GM21381 (cell line): ENCODE measurements at regions not wholly inside any gene's neighbourhood (a gene's known extent, or its start where the extent isn't known, plus 50 kb on each side); places are given as distances from the start of the nearest gene placed in this dataset.

Experiments used
- ATAC-seq: cut with Tn5 transposase; IDR thresholded peaks from one replicate; pipeline ENCODE4 v1.9.1; 2021; ENCODE audit warnings: mild to moderate bottlenecking, moderate library complexity; ENCODE audit not compliant: unreplicated experiment

DNA sequence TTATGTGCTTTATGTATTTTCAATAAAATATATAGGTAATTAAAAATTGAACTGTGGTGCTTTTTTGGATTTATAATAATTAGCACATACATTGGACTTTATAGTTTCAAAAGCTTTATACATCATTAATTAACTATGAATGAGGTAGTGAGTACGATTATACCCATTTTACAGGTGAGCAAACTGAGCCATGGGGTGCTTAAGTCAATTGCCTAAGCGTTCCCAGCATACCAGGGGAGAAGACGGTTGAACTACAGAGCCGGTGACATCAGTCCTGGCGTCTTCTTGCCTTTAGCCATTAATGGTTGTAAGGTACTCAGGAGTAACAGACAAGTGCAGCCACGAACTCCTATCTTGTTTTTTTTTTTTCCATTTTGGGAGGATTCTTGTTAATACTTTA is 172.8 kb downstream of the GATA3 start:
- ATAC-seq: no peak

DNA sequence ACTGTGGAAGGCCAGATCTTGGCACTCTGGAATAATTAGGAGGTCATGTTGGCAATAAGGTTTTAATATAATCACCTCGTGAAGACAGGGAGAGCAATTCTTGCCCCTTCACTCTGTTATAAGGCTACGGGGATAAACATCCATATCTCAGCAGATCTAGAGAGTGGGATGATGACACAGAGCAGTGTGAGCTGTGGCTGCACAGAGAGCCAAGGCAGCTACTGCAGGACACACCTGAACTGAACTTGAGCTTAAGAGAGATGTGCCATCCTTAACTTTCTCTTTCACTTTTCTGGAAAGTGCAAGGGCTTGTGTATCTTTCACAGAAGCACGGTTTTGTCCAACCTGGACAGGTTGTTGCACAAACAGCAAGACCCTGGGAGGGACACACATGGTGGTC is 174.7 kb downstream of the GATA3 start:
- no peak for ATAC-seq

DNA sequence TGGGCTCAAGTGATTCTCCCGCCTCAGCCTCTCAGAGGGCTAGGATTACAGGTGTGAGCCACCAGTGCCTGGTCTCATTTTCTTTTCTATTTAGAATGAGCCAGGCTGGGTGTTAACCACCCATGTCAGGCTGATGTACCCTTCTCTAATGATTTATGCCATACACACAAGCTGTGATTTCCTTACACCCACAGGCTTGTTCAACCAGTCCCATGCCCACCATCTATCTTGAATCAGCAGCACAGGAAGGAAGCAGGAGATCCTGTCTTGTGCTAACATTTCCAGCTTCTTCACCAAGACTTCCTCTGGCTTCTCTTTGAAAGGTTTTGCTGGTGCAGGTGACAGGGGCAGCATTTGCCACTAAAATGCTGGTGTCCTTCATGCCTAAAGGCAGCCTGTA is 176.4 kb downstream of the GATA3 start:
- no peak for ATAC-seq

DNA sequence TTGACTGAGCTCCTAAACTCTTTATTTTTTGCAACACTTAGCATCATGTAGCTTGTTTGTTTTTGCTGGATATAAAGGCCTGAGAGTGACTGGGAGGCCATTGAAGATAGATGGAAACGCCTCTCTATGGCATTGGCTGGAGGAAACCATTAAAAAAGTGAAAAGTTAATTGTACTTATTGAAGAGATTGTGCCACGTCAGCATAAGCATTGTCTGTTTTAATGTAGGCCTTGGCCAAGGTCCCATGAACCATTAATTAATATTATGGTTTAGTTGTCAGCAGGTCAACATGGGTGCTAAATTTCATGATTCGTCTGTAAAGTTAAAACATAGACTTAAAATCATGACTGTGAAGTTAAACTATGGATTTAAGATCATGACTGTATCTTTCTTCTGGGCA is 178.6 kb downstream of the GATA3 start:
- no peak for ATAC-seq

DNA sequence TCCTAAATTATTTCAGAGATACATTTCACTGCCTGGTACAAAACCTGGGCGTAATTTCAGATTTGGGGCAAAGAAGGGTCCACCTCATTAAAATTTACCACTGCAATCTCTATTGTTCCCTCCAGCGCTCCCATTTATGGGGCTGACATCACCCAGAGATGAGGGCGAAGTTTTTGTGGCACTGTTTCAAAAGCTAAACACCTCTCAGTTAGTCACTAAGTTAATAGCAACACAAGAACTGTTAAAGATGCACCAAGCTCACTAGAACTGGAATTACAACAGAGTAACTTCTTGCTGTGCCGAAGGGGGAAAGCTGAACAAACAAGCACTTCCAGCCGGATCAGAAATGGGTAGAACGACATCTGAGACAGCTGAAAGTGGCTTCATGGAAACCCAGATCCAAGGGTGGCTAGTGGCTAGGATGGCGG is 179.4 kb downstream of the GATA3 start:
- ATAC-seq: no peak

DNA sequence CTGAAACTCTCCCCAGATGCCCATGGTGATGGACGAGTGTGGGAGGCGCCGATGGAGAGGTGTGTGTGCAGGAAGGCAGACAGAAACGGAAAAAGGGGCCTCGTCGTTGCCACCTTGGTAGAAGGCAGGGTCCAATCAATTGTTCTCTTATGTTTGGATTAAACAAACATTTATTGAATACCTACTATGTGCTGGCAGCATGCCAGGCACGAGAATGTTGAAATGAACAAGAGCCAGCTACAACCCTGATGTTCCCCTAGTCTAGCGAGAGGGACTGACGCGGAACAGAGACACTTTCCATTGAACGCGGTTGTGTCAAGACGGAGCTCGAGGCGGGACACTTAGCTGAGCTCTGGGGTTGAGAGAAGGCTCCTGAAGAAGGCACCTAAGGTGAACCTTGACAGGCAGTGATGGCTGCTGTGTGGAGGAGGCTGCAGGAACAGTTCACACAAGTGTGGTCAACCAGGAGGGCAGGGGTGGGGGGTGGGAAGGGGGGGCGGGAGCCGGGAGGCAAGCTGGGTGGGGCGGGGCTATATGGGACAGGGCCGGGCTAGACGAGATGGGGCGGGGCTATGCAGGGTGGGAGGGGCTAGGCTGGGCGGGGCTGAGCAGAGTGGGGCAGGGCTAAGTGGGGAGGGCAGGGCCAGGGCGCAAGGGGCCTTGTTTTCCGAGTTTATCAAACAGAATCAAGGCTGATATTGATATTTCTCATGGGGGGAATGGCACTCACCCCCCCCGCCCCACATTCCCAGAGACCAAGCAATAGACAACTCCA is 181.0 kb downstream of the GATA3 start:
- ATAC-seq: no peak

DNA sequence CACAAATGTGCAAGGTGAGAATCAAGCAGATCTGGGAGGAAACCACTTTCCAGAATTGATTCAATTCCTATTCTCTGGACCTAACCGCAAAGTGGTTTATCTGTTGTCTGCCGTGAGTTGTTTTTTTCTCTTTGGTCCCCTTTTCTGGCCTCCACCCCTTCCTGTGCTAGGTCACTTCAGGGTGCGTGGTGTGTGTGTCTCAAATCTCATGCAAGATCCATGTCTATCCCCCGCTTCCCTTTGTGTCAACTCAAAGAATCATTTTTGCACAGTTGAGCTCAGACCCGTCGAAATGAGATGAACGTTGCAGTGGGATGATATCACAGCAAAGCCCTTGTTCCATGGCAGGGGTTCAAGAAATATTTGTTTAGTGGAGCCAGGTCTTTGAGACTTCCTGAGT is 184.5 kb downstream of the GATA3 start:
- no peak for ATAC-seq

DNA sequence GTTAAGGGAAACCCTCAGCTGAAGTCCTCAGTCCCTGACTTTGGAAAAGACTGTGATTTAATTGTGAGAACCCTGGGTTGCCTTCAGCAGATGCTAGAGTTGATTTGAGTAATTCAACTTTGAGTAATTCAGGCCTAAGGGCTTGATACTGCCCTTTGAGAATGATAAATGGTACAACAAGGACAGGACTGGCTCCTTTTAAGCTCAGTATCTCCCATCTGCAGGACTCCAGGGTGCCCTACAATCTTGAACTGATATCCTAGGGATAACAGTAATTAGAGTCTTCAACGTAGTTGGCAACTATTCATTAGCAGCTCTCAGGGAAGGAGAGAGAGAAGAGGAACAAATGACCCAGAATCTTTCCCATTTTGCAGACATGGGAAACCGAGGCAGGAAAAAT is 186.4 kb downstream of the GATA3 start:
- no peak for ATAC-seq

DNA sequence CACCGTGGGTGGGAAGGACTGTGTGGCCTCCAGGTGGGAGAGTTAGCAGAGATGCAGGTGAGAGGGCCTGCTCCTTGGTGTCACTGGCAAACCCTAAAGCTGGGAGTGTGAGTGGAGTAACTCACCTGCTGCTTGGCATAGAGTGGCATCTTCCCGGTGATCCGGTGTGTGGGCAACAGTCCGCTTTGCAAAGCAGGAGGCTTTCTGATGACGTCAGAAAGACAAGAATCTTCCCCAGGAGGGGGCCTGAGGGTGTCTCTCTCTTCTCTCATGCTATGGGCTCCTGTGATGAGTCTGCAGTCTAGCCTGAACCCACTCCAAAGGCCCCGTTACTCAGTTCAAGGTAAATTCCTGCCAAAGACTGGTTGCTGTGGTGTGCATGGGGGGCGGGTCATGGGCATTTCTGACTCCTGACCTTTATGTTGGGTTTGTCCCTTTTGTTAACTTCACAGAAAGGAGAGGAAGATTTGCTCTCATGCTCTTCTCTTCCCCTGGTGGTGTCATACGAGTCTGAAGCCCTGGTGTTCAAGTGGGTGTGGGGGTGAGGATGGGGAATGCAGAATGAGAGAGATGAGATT is 187.9 kb downstream of the GATA3 start:
- no peak for ATAC-seq

DNA sequence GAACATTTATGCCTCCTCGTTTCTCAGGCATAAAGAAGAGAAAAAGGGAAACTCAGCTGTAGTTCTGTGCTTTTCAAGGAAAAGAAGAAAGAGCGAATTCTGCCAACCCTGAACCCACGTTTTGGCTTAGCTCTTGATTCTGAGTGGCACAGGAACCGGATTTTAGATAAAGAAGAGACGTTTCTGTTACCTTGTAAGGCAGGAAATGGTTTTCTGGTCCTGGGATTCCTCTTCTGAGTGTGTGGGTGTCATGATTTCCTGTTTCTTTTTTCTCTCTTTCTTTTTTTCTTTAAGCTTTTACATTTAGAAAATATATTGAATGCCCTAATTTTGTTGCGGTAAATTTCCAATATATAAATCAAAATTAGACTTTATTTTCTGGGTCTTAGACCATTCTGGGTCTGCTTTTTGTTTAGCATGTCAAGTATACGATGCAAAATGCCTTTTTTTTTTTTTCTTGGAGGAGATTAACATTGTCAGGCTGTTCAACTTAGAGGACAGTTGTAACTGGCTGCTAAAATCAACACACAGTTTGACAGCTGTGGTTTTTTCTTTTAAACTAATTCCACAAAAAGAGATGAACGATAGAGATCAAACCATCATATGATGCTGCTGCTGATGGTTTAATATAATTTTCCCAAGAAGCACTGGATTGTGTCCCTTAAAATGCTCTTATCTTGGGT is 190.8 kb downstream of the GATA3 start:
- no peak for ATAC-seq

DNA sequence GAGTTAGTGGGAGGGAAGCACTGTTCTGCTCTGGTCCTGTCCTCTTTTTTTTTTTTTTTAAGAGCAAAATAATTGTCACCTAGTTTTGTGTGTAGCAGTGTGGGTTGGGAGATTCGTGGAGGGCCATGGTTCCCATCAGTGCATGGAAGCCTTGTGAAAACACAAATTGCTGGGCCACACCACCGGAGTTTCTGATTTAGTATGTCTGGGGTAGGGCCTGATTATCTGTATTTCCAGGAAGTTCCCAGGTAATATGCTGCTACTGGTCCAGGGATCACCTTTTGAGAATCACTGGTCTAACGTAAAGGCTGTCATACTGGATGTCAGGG is 191.3 kb downstream of the GATA3 start:
- ATAC-seq: no peak

DNA sequence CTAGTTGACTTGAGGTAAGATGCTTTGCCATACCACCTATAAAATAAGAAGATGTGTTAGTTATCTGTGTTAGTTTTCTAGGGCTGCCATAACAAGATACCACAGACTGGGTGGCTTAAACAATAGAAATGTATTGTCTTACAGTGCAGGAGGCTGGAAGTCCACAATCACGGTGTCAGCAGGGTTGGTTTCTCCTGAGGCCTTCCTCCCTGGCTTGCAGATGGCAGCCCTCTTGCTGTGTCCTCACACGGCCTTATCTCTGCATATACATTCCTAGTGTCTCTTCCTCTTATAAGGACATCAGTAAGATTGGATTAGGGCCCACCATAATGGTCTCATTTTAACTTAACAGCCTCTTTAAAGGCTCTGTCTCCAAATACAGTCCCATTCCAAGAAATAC is 192.1 kb downstream of the GATA3 start:
- no peak for ATAC-seq

DNA sequence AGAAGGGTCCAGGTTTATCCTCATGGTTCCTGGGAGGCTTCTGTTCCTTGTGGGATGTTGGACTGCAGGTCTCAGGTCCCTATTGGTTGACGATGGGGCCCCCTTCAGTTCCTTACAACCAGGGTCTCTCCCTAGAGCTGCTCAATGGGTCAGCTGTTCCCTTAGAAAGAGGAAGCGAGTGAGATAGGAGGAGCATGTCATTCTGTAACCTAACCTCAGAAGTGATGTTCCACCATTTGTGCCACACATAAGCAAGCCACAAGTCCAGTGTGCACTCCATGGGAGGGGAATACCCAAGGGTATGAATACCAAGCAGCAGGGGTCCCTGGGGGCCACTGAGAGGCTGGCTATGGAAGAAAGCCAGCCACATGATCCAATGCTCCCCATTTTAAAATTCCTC is 192.7 kb downstream of the GATA3 start:
- no peak for ATAC-seq

DNA sequence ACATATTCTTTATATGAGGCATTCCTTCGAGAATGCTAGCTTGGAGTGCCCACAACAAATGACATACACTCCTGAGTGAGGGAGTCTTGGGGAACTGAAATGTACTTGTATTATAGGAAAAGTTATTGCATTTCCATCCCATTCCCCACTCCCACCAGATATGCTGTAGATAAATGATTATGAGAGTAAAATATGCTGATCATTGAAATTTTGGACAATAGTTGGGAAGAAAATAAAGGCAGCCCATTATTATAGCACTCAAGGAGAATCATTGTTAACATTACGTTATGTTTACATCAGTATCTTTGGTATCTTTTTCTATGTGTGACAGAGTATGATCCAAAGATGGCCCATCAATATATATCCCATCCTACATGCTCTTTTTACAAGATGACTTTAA is 194.4 kb downstream of the GATA3 start:
- ATAC-seq: no peak

DNA sequence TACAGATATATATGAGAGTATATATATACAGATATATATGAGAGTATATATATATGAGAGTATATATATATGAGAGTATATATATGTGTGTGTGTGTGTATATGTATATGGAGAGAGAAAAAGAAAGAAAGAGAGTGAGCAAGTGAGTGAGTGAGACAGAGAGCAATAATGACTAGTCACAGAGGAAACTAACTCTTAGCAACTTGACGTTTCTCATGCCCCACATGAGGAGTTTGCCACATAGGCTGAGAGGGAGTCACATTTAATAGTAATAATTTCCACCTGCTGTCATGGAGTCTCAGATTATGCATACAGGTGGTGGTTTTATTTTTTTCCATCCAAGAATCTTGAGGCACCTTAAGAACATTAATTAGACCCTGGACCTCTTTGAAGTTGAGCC is 199.9 kb downstream of the GATA3 start:
- no peak for ATAC-seq

DNA sequence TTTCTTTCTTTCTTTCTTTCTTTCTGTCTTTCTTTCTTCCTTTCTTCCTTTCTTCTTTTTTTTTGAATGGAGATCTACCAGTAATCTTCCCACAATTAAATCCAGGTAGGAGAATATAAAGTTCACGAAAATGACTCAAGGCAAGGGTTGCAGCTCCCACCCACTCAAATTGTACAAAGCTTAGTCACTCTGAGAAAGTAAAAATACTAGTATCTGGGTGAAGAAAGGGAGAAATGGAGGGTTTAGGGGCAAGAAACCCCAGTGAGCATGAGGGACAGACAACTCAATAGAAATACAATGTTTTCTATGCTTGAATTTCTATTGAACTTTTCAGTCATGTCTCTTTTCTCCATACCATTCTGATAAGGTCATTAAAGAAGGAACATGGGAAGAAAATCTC is 200.8 kb downstream of the GATA3 start:
- ATAC-seq: no peak

DNA sequence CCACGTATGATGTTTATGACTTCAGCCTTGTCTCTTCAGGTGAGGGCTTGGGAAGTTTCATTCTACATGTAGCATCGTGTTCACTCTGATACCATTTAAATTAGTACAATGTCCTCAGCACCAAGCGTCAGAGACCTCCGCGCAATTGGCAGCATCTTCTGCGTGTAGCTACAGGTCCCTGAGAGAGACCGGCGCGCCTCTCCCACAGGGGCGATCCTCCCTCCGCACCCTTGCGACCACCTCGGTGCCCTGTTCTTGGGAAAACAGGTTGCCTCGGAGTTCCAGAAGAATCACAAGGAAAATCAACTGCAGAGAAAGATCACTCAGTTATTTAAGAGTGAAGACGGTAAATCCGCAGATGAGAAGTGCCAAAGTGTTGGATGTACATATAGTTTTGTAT is 206.2 kb downstream of the GATA3 start:
- no peak for ATAC-seq

DNA sequence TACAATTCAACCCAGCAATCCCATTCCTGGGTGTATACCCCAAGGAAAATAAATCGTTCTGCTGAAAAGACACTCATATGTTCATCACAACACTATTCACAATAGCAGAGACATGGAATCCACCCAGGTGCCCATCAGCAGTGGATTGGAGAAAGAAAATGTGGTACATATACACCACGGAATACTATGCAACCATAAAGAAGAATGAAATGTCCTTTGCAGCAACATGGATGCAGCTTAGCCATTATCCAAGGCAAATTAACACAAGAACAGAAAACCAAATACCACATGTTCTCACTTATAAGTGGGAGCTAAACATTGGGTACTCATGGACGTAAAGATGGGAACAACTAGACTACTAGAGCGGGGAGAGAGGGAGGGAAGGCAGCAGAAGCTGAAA is 207.8 kb downstream of the GATA3 start:
- ATAC-seq: no peak

DNA sequence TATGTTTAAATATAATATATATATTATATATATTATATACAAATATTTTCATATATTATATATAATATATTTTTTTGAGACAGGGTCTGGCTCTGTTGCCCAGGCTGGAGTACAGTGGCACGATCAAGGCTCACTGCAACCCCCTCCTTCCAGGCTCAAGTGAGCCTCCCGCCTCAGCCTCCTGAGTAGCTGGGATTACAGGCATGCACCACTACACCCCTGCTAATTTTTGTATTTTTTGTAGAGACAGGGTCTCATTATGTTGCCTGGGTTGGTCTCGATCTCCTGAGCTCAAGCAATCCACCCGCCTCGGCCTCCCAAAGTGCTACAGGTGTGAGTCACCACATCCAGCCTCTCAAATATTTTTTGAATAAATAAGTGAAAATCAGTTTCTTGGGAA is 215.5 kb downstream of the GATA3 start:
- no peak for ATAC-seq

DNA sequence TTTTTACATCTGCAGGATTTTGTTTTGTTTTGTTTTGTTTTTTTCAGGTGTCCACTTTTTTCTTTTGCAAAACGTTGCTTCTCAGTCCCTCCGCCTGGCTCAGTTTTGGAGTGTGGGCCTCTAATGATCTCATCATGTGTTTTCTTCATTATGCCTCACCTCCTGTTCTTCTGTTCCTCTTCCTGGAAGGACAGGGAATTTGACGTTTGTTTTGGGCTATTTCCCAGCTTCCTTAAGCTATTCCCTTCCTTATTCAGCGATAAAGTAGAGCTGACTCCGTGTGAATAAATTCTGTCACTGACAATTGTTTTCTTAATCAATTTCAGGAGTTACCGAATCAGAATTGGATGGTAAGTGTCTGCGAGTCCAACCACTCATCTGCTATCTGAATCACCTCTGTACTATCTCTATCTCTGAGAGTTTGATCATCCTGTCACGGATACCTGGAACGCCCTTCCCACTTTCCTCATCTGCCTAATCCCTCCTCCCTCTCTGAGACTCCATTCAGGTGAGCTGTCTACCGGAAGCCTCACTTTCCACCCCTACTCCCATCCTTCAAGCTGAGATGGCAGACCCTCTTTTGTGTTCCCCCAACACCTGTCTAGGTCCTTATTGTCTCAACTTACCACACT is 218.4 kb downstream of the GATA3 start:
- ATAC-seq: no peak

DNA sequence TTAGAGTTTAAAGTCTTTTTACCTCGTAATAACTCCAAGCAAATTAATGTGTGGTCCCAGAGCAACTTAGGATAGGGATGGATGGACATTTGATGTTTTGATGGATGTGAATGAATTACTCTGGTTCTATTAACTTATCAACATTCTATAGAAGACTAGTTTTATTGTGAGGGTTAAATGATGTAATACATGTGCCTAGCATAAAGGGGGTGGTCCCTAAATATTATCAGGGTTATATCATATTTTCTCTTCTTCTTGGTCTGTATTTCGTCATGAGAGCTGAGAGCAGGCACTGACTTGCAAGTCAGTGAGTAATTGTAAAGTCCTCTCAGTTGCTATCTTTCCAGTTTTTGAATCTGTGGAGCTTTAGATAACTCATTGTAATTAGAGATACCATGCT is 219.3 kb downstream of the GATA3 start:
- ATAC-seq: no peak

DNA sequence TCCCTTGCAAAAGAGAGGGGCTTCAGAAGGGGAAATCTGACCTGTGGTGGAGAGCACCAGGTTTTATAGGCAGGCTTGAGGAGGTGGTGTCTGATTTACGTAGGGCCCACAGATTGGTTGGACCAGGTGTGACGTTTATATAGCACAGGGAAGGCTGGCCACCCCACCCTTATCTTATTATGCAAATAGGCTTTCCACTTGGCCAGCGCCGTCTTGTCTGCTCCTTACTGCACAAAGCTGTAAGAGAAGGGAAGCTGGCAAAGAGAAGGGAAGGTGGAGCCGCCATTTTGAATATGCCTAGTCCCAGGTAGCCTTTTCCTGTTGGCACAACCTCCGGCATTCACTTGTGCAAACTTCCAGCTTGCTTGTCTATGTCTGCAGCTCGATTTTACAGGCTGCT is 221.4 kb downstream of the GATA3 start:
- no peak for ATAC-seq
